Natural killer cell (primary cell): ENCODE measurements at regions not wholly inside any gene's neighbourhood (a gene's known extent, or its start where the extent isn't known, plus 50 kb on each side); places are given as distances from the start of the nearest gene placed in this dataset.

Experiments used
- ATAC-seq, 3 donors: fragments of 150-1000 bp in 2 of 3; fragments of 200-7000 bp in 1 of 3; cut with Tn5 transposase; 1 replicate in 1 of 3; 2 replicates in 2 of 3; pipeline ENCODE4 v1.10.0; 2021; ENCODE audit warnings: mild to moderate bottlenecking in 2 of 3, moderate library complexity in 2 of 3
- DNase-seq, 2 donors: peaks; one replicate each; pipeline versions ENCODE4 v3.0.0 to v3.0.0-alpha.2; 2013 to 2021; ENCODE audit warnings: mixed read lengths in 1 of 2
- H3K27ac ChIP-seq: one replicate; pipeline ENCODE4 v1.5.1; 2013; ENCODE audit warnings: mild to moderate bottlenecking, low read length
- H3K27me3 ChIP-seq: one replicate; pipeline ENCODE4 v1.6.1; 2013; ENCODE audit warnings: low read length; ENCODE audit not compliant: control insufficient read depth, insufficient read depth
- H3K36me3 ChIP-seq: one replicate; pipeline ENCODE4 v1.6.1; 2013; ENCODE audit warnings: low read length; ENCODE audit not compliant: control insufficient read depth, insufficient read depth
- H3K4me1 ChIP-seq: one replicate; pipeline ENCODE4 v1.6.1; 2013; ENCODE audit warnings: low read length; ENCODE audit not compliant: control insufficient read depth, insufficient read depth
- H3K4me3 ChIP-seq: one replicate; pipeline ENCODE4 v1.5.1; 2013; ENCODE audit warnings: low read length
- H3K9me3 ChIP-seq: one replicate; pipeline ENCODE4 v1.6.1; 2013; ENCODE audit warnings: low read length; ENCODE audit not compliant: control insufficient read depth, insufficient read depth
- H3K27ac Mint-ChIP-seq, 2 donors: one replicate each; pipeline ENCODE4 v1.8.0; 2022; ENCODE audit warnings: mild to moderate bottlenecking in 2 of 2, mixed read lengths in 2 of 2, moderate library complexity in 1 of 2
- H3K27me3 Mint-ChIP-seq, 2 donors: one replicate each; pipeline ENCODE4 v1.8.0; 2022; ENCODE audit warnings: low read depth in 2 of 2, mixed read lengths in 2 of 2
- H3K36me3 Mint-ChIP-seq: one replicate; pipeline ENCODE4 v1.8.0; 2022; ENCODE audit warnings: mixed read lengths
- H3K4me1 Mint-ChIP-seq, 2 donors: one replicate each; pipeline ENCODE4 v1.8.0; 2022; ENCODE audit warnings: mixed read lengths in 2 of 2
- H3K4me3 Mint-ChIP-seq: one replicate; pipeline ENCODE4 v1.8.0; 2022; ENCODE audit warnings: mild to moderate bottlenecking, moderate library complexity, mixed read lengths
- H3K9me3 Mint-ChIP-seq, 2 donors: one replicate each; pipeline ENCODE4 v1.8.0; 2022; ENCODE audit warnings: mixed read lengths in 2 of 2
- CTCF ChIP-seq: fragments of 200-600 bp; IDR thresholded peaks from one replicate; pipeline ENCODE4 v1.8.0; 2022; ENCODE audit warnings: antibody characterized with exemption
- WGBS: methylation state at CpG from one replicate; pipeline ENCODE4 v1.1.7; 2013; ENCODE audit warnings: missing lambda C conversion rate; ENCODE audit not compliant: insufficient coverage; 5-methylcytosine and 5-hydroxymethylcytosine counted together
- intact Hi-C: fragments of 100-400 bp; cut with micrococcal nuclease; formaldehyde crosslinking; loops from one replicate; pipeline ENCODE4 v1.14.2; 2022

- TF ChIP-seq CTCF = no peak
- H3K27ac ChIP-seq = no peak overlapping the region
- WGBS = 65% methylated on average over 2 of the region's 2 CpGs
These were observed 465.1 kb upstream of the ZNF507 start for GRCh38 chr19:31880283-31880682.

GRCh38 chr19:31881988-31882387, 463.4 kb upstream of the ZNF507 start:
- Histone ChIP-seq H3K36me3 (no peaks in the 10 kb centered on the region), H3K4me1 (no peaks in the 10 kb centered on the region), H3K27me3 (no peaks in the 10 kb centered on the region), H3K27ac (no peak overlapping the region), H3K9me3 (no peaks in the 10 kb centered on the region), H3K4me3 (no peak overlapping the region)
- intact Hi-C loops = no loop called here
- 93% methylated on average over 7 of the region's 7 CpGs for WGBS
- TF ChIP-seq CTCF = no peak
- H3K4me1 Mint-ChIP-seq = no peaks in the 10 kb centered on the region
- H3K27ac Mint-ChIP-seq = no peak overlapping the region
- H3K27me3 Mint-ChIP-seq = no peaks in the 10 kb centered on the region
- peaks cover 0 to 4% of the 10 kb centered on the region in 2 donors for H3K9me3 Mint-ChIP-seq
- H3K36me3 Mint-ChIP-seq = no peaks in the 10 kb centered on the region
- H3K4me3 Mint-ChIP-seq = no peak overlapping the region
- DNase-seq = no peak
- ATAC-seq = no peak

More at GRCh38 chr19:31880283-31880682, 465.1 kb upstream of the ZNF507 start:
- no peaks in the 10 kb centered on the region for H3K4me1 ChIP-seq
- intact Hi-C loops = no loop called here
- no peaks in the 10 kb centered on the region for H3K4me1 Mint-ChIP-seq
- peaks cover 3% of the 10 kb centered on the region for H3K9me3 ChIP-seq
- H3K27ac Mint-ChIP-seq = no peak overlapping the region
- ATAC-seq = no peak
- H3K4me3 Mint-ChIP-seq = no peak overlapping the region
- DNase-seq = no peak
- peaks cover 0 to 4% of the 10 kb centered on the region in 2 donors for H3K9me3 Mint-ChIP-seq
- no peak overlapping the region for H3K4me3 ChIP-seq
- no peaks in the 10 kb centered on the region for H3K27me3 Mint-ChIP-seq
- H3K27me3 ChIP-seq = no peaks in the 10 kb centered on the region
- H3K36me3 ChIP-seq = no peaks in the 10 kb centered on the region
- H3K36me3 Mint-ChIP-seq = no peaks in the 10 kb centered on the region

- peaks cover 3 to 6% of the 10 kb centered on the region in 2 donors for H3K27me3 Mint-ChIP-seq
- no peak overlapping the region for H3K4me3 Mint-ChIP-seq
- no peaks in the 10 kb centered on the region for H3K27me3 ChIP-seq
- WGBS = 100% methylated on average over 1 of the region's 2 CpGs
- H3K36me3 ChIP-seq = no peaks in the 10 kb centered on the region
- H3K4me3 ChIP-seq = no peak overlapping the region
- no peak overlapping the region for H3K27ac Mint-ChIP-seq
- no peaks in the 10 kb centered on the region for H3K9me3 ChIP-seq
- no peak for DNase-seq
- ATAC-seq = no peak
- H3K4me1 ChIP-seq = no peaks in the 10 kb centered on the region
- H3K27ac ChIP-seq = no peak overlapping the region
- peaks cover 0 to 4% of the 10 kb centered on the region in 2 donors for H3K9me3 Mint-ChIP-seq
- no peaks in the 10 kb centered on the region for H3K36me3 Mint-ChIP-seq
- TF ChIP-seq CTCF = no peak
- intact Hi-C loops = no loop called here
- H3K4me1 Mint-ChIP-seq = no peaks in the 10 kb centered on the region
These were observed 462.7 kb upstream of the ZNF507 start for GRCh38 chr19:31882709-31883108.

GRCh38 chr19:31883296-31883990, 462.0 kb upstream of the ZNF507 start:
- WGBS = 91% methylated on average over 17 of the region's 17 CpGs
- DNase-seq = no peak
- Mint-ChIP-seq H3K4me1 (no peaks in the 10 kb centered on the region), H3K9me3 (peaks cover 0 to 4% of the 10 kb centered on the region in 2 donors), H3K4me3 (no peak overlapping the region), H3K27ac (no peak overlapping the region), H3K36me3 (no peaks in the 10 kb centered on the region), H3K27me3 (peaks cover 3 to 7% of the 10 kb centered on the region in 2 donors)
- TF ChIP-seq CTCF = no peak
- H3K27ac ChIP-seq = no peak overlapping the region
- no peak for ATAC-seq
- no peaks in the 10 kb centered on the region for H3K36me3 ChIP-seq
- H3K4me3 ChIP-seq = no peak overlapping the region
- H3K9me3 ChIP-seq = no peaks in the 10 kb centered on the region
- H3K4me1 ChIP-seq = no peaks in the 10 kb centered on the region
- H3K27me3 ChIP-seq = no peaks in the 10 kb centered on the region
- intact Hi-C loops = no loop called here
